Uterus (tissue), 3 donors: ENCODE measurements at regions not wholly inside any gene's neighbourhood (a gene's known extent, or its start where the extent isn't known, plus 50 kb on each side); places are given as distances from the start of the nearest gene placed in this dataset.

Experiments used
- DNase-seq, 2 donors: peaks; one replicate each; pipeline ENCODE4 v3.0.0-alpha.2; 2019 to 2020
- H3K27ac ChIP-seq, 2 donors: fragments of 200-600 bp; sonication (generic); 1 replicate in 1 of 2; 2 replicates in 1 of 2; pipeline ENCODE4 v1.5.1; 2016 to 2018
- H3K27me3 ChIP-seq, 2 donors: fragments of 200-600 bp; sonication (generic); one replicate each; pipeline ENCODE4 v1.5.1; 2018 to 2019; ENCODE audit warnings: control low read depth in 1 of 2
- H3K36me3 ChIP-seq, 2 donors: fragments of 200-600 bp; sonication (generic); one replicate each; pipeline ENCODE4 v1.5.1; 2019; ENCODE audit warnings: control low read depth in 1 of 2
- H3K4me1 ChIP-seq, 2 donors: fragments of 200-600 bp; sonication (generic); one replicate each; pipeline ENCODE4 v1.5.1; 2018 to 2019; ENCODE audit warnings: control low read depth in 1 of 2
- H3K4me3 ChIP-seq, 2 donors: fragments of 200-600 bp; sonication (generic); 1 replicate in 1 of 2; 2 replicates in 1 of 2; pipeline ENCODE4 v1.5.1; 2018 to 2019; ENCODE audit warnings: mild to moderate bottlenecking in 1 of 2
- H3K9me3 ChIP-seq, 2 donors: fragments of 200-600 bp; sonication (generic); one replicate each; pipeline ENCODE4 v1.5.1; 2019; ENCODE audit warnings: control low read depth in 1 of 2
- CTCF ChIP-seq, 4 experiments: fragments of 200-600 bp in 2 of 4; fragments of 450-650 bp in 2 of 4; sonication (generic) in 2 of 4; IDR thresholded peaks; one replicate each; pipeline ENCODE4 v1.5.1; 2016 to 2019; ENCODE audit warnings: antibody characterized with exemption in 4 of 4, mild to moderate bottlenecking in 2 of 4, moderate library complexity in 1 of 4
- POLR2A ChIP-seq, 2 donors: fragments of 450-650 bp; IDR thresholded peaks; one replicate each; pipeline ENCODE4 v1.6.1; 2016; ENCODE audit warnings: antibody characterized with exemption in 2 of 2, mild to moderate bottlenecking in 1 of 2, moderate library complexity in 1 of 2
- intact Hi-C: fragments of 100-400 bp; cut with DNase I; formaldehyde crosslinking; loops from one replicate; pipeline ENCODE4 v1.15.1; 2023; ENCODE audit warnings: low total_unique reads
- donor health status: DM: yes; HTN: yes; CAD: no.

- Histone ChIP-seq H3K9me3 (no peaks in the 10 kb centered on the region), H3K4me1 (no peaks in the 10 kb centered on the region), H3K36me3 (no peaks in the 10 kb centered on the region), H3K4me3 (no peak overlapping the region), H3K27ac (no peak overlapping the region), H3K27me3 (no peaks in the 10 kb centered on the region)
- no peak for TF ChIP-seq CTCF (IDR thresholded peaks at IDR 0.05)
- no peak for TF ChIP-seq POLR2A (IDR thresholded peaks at IDR 0.05)
- intact Hi-C loops: no loop called here
- no peak for DNase-seq
These were observed 596.0 kb upstream of the ADAMTS16 start for GRCh38 chr5:4544049-4544670.

GRCh38 chr5:4547547-4547946 lies 592.6 kb upstream of the ADAMTS16 start:
- Histone ChIP-seq H3K27ac (no peak overlapping the region), H3K9me3 (no peaks in the 10 kb centered on the region), H3K4me3 (no peak overlapping the region), H3K27me3 (no peaks in the 10 kb centered on the region), H3K36me3 (no peaks in the 10 kb centered on the region), H3K4me1 (no peaks in the 10 kb centered on the region)
- TF ChIP-seq POLR2A (IDR thresholded peaks at IDR 0.05) (no peak), CTCF (IDR thresholded peaks at IDR 0.05) (no peak)
- intact Hi-C loops: no loop called here
- DNase-seq: no peak

GRCh38 chr5:4548341-4548740 lies 591.8 kb upstream of the ADAMTS16 start:
- Histone ChIP-seq H3K4me1 (no peaks in the 10 kb centered on the region), H3K4me3 (no peak overlapping the region), H3K9me3 (no peaks in the 10 kb centered on the region), H3K27me3 (no peaks in the 10 kb centered on the region), H3K36me3 (no peaks in the 10 kb centered on the region), H3K27ac (no peak overlapping the region)
- TF ChIP-seq CTCF (IDR thresholded peaks at IDR 0.05) (no peak), POLR2A (IDR thresholded peaks at IDR 0.05) (no peak)
- no peak for DNase-seq
- intact Hi-C loops: no loop called here

- Histone ChIP-seq H3K4me1 (no peaks in the 10 kb centered on the region), H3K4me3 (no peak overlapping the region), H3K36me3 (no peaks in the 10 kb centered on the region), H3K27me3 (no peaks in the 10 kb centered on the region), H3K9me3 (no peaks in the 10 kb centered on the region), H3K27ac (no peak overlapping the region)
- intact Hi-C loops: no loop called here
- no peak for DNase-seq
- TF ChIP-seq POLR2A (IDR thresholded peaks at IDR 0.05) (no peak), CTCF (IDR thresholded peaks at IDR 0.05) (no peak)
These were observed 590.8 kb upstream of the ADAMTS16 start for GRCh38 chr5:4549351-4549750.

- no peak for DNase-seq
- TF ChIP-seq POLR2A (IDR thresholded peaks at IDR 0.05): no peak
- no peak for TF ChIP-seq CTCF (IDR thresholded peaks at IDR 0.05)
- Histone ChIP-seq H3K27ac (no peak overlapping the region), H3K4me1 (no peaks in the 10 kb centered on the region), H3K4me3 (no peak overlapping the region), H3K27me3 (no peaks in the 10 kb centered on the region), H3K9me3 (no peaks in the 10 kb centered on the region), H3K36me3 (no peaks in the 10 kb centered on the region)
- intact Hi-C loops: no loop called here
These were observed 589.1 kb upstream of the ADAMTS16 start for GRCh38 chr5:4551034-4551433.
